ENCODE measurements at regions not wholly inside any gene's neighbourhood (a gene's known extent, or its start where the extent isn't known, plus 50 kb on each side); places are given as distances from the start of the nearest gene placed in this dataset.

- DNase-seq (ENCODE audit: low read depth, low spot score) (no peak), FAIRE-seq (no peak)
- Histone ChIP-seq H3K27ac (ENCODE audit: insufficient read depth, low read depth, low read length) (no peak overlapping the region), H3K27me3 (ENCODE audit: control insufficient read depth in 2 of 2, insufficient read depth in 2 of 2, low read length in 2 of 2) (no peaks in the 10 kb centered on the region), H3K9me3 (replicated peaks; ENCODE audit: control insufficient read depth, insufficient read depth, low read length) (peaks cover 4% of the 10 kb centered on the region), H3K36me3 (ENCODE audit: control insufficient read depth in 2 of 2, extremely low read depth in 1 of 2, insufficient read depth in 2 of 2, low read length in 2 of 2) (no peaks in the 10 kb centered on the region), H2AFZ (ENCODE audit: low read depth, low read length) (no peak overlapping the region), H3K4me2 (ENCODE audit: insufficient read depth, low read length) (no peak overlapping the region), H3K9me1 (replicated peaks; ENCODE audit: control insufficient read depth, extremely low read depth, insufficient read depth, low read length) (no peaks in the 10 kb centered on the region), H3K9ac (replicated peaks; ENCODE audit: extremely low read depth, insufficient read depth, low read length) (no peak overlapping the region), H3K4me1 (ENCODE audit: control insufficient read depth, extremely low read depth, insufficient read depth, low read length) (no peaks in the 10 kb centered on the region), H4K20me1 (replicated peaks; ENCODE audit: control insufficient read depth, extremely low read depth, insufficient read depth, low read length) (no peaks in the 10 kb centered on the region), H3K4me3 (replicated peaks in 1 of 3; ENCODE audit: insufficient read depth in 1 of 3, low read depth in 1 of 3, low read length in 3 of 3) (no peak overlapping the region), H3K79me2 (ENCODE audit: control insufficient read depth, insufficient read depth, low read length) (no peaks in the 10 kb centered on the region)
- POLR2A ChIA-PET: no interaction called here
- CTCF ChIA-PET: no interaction called here
- no peak for TF ChIP-seq CTCF (IDR thresholded peaks at IDR 0.05; ENCODE audit: extremely low read depth in 1 of 2, insufficient read depth in 1 of 2, low read depth in 1 of 2, low read length in 2 of 2)
- TF ChIP-seq MYC (IDR thresholded peaks at IDR 0.05; ENCODE audit: low read depth, low read length): no peak
- no peak for TF ChIP-seq POLR2AphosphoS5 (IDR thresholded peaks at IDR 0.05; ENCODE audit: insufficient read depth, low read depth, low read length)
- TF ChIP-seq POLR2A (IDR thresholded peaks at IDR 0.05; ENCODE audit: low read depth, low read length): no peak
- TF ChIP-seq EZH2 (IDR thresholded peaks at IDR 0.05; ENCODE audit: borderline replicate concordance, low read depth, low read length, severe bottlenecking): no peak
- no peak for TF ChIP-seq JUN (IDR thresholded peaks at IDR 0.05; ENCODE audit: borderline replicate concordance, insufficient read depth, insufficient read length, low read depth)
- no peak for TF ChIP-seq MAX (IDR thresholded peaks at IDR 0.05; ENCODE audit: insufficient read depth, insufficient read length)
- no peak for TF ChIP-seq GATA2 (IDR thresholded peaks at IDR 0.05; ENCODE audit: insufficient read depth, insufficient read length, low read depth, low read length)
- no peak for TF ChIP-seq FOS (IDR thresholded peaks at IDR 0.05; ENCODE audit: borderline replicate concordance, insufficient read depth, low read length)
- intact Hi-C loops (cut with micrococcal nuclease) (no loop called here), dilution Hi-C loops (cut with MboI; ENCODE audit: extremely low pct_ligation_motif_present, low sequenced_read_pairs) (no loop called here)
- no TSS peak for BruUV-seq (replicated peaks)
Measured at GRCh38 chr2:228767196-228767595, 503.9 kb downstream of the PID1 start.

Data from endothelial cell of umbilical vein (primary cell).